Dermis blood vessel endothelial cell (primary cell): ENCODE measurements at regions not wholly inside any gene's neighbourhood (a gene's known extent, or its start where the extent isn't known, plus 50 kb on each side); places are given as distances from the start of the nearest gene placed in this dataset.

Experiments
- DNase-seq: peaks from one replicate; pipeline ENCODE4 v3.0.0; 2010

DNA sequence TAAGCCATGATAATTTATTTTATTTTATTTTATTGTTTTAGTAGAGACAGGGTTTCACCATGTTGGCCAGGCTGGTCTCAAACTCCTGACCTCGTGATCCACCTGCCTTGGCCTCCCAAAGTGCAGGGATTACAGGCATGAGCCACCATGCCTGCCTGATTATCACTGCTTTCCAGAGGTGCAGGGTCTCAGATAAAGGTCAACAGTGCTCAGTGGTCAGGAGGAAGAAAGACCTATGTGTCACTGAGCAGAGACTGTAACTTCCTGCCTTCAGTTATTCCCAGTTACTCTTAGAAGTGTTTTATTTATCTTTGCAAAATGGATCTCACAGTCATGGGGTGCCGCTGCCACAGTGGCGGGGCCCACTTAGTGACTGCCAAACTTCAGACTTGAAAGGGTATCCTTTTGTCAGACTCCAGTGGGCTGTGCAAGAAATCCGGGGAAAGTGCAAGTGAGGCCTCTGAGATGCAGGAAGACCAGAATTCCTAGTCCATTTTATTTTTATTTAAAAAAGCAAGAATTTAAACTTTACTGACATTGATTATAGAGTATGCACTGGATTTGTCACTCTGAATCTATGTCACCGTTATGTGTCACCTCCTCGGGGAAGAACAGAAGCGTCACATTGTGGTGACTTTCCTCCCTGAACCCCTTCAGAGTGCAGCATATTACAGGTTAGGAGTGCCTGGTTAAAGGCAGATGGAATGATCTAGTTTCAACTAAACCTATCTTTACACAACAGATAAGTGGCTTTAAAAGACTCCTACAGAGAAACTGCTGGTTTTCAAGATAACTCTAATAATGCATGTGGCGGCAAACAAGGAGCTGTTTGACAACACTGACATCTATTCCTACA is 59.1 kb upstream of the BICD1 start:
- no peak for DNase-seq

DNA sequence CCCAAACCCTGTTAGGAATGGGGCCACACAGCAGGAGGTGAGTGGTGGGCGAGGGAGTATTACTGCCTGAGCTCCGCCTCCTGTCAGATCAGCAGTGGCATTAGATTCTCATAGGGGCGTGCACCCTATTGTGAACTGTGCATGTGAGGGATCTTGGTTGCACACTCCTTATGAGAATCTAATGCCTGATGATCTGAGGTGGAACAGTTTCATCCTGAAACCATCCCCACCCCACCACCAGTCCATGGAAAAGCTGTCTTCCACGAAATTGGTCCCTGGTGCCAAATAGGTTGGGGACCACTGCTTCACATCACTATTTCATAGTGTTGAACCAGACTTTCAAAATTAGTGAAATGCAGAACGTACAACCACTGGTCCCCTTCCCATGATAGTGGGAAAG is 57.9 kb upstream of the BICD1 start:
- no peak for DNase-seq

DNA sequence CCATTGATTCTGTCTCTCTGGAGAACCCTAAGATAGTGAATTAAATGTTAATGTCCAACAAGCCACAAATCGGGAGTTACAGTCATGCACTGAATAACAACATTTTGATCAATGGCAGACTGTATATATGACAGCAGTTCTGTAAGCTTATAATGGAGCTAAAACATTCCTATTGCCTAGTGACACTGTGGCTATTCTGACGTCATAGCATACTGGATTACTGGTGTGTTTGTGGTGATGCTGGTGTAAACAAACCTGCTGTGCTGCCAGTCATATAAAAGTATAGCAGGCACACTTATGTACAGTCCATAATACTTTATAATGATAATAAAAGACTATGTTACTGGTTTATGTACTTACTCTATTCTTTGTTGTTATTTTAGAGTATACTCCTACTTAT is 56.7 kb upstream of the BICD1 start:
- no peak for DNase-seq

GRCh38 chr12:32051511-32052211 is 55.0 kb upstream of the BICD1 start:
- peak; percentile 64 for DNase-seq

DNA sequence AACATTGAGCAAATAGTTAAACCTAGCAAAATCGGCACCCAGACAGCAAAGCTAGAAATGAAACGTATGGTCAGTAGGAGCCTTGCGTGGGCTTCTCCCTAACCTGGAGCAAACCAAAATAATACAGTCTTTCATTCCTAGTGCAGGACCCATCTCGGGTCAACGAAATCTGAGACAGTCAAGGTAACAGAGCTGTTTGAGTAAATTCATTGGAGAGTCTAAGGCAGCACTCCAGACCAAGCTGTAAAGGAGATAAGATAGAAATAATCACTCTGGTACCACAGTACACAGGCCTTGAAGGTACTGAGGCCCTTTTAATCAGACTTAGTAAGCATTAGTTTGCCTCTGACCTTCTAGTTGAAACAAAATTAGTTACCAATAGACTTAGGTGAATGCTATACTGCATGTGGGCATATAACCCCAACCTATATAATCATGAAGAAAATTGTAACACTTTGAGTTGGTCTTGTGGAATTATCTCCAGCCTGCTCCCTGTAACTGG is 54.4 kb upstream of the BICD1 start:
- no peak for DNase-seq

GRCh38 chr12:32053881-32054624 is 52.6 kb upstream of the BICD1 start:
- DNase-seq: no peak
